ENCODE measurements at regions not wholly inside any gene's neighbourhood (a gene's known extent, or its start where the extent isn't known, plus 50 kb on each side); places are given as distances from the start of the nearest gene placed in this dataset.

DNA sequence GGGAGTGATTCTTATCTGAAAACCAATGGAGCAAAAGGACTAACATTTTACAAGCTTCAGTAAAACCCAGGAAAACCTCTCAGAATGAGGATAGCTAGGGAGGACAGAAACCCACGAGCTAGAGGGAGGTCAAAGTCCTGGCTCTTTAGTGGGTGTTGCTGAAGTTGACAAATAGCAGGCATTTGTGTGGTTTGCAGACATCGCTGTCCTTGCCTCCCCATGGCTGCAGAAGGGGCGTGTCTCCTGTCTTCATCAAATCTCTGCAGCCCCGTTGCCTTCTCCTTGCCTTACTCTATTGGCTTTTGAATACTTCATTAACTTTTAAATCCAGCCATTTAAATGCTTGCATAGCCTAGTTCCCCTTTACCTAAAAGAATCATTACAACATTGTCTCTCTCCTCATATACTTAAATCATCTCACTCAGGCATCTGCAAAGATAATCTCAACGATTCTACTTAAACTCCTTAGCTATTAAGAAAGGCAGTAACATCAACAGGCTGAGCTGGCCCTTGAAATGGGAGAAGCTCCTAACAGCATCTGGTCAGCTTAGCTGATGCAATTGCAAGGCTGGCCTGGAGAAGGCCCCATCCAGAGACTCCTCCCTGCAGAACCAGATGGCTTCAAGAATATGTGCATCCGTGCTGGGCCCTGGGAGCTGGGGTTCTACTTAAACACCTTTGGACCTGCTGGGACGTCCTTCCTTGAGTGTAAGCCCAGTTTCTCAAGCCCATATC is 152.8 kb upstream of the TAS2R1 start:
- H3K4me1 ChIP-seq (ENCODE audit: control insufficient read depth, insufficient read depth, low read length), result no peaks in the 10 kb centered on the region
- DNase-seq (ENCODE audit: low read depth, low spot score), result no peak
- WGBS (ENCODE audit: insufficient coverage, insufficient read length), result 100% methylated on average over 1 of the region's 7 CpGs
- no peaks in the 10 kb centered on the region for H3K9me3 ChIP-seq (ENCODE audit: control insufficient read depth, insufficient read depth, low read length)
- H3K4me3 ChIP-seq (ENCODE audit: low read length), result no peak overlapping the region
- no peaks in the 10 kb centered on the region for H3K27me3 ChIP-seq (ENCODE audit: control insufficient read depth, insufficient read depth, low read length)
- no peak overlapping the region for H3K27ac ChIP-seq (ENCODE audit: low read length)
- H3K36me3 ChIP-seq (ENCODE audit: control insufficient read depth, insufficient read depth, low read length), result no peaks in the 10 kb centered on the region

DNA sequence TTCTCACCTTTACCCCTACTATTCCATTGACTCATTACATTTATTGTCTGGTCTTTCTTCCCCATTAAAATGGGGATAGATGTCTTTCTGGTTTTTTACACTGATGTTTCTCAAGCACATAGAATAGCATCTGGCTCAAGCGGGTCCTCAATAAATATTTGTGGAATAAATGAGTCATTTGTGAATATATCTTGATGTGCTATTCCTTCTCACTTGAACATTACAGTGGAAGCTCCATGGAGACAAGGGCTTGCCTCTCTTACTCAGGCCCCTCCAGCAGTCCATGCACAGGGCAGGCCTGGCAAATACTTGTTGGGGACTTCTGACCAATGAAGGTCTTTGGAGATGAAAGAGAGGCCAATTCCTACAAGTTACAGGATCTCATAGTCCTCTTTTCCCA is 151.7 kb upstream of the TAS2R1 start:
- Histone ChIP-seq H3K9me3 (ENCODE audit: control insufficient read depth, insufficient read depth, low read length) (no peaks in the 10 kb centered on the region), H3K36me3 (ENCODE audit: control insufficient read depth, insufficient read depth, low read length) (no peaks in the 10 kb centered on the region), H3K27ac (ENCODE audit: low read length) (no peak overlapping the region), H3K4me1 (ENCODE audit: control insufficient read depth, insufficient read depth, low read length) (no peaks in the 10 kb centered on the region), H3K4me3 (ENCODE audit: low read length) (no peak overlapping the region), H3K27me3 (ENCODE audit: control insufficient read depth, insufficient read depth, low read length) (no peaks in the 10 kb centered on the region)
- DNase-seq (ENCODE audit: low read depth, low spot score), result no peak
- WGBS (ENCODE audit: insufficient coverage, insufficient read length), result no CpG with 5 or more reads among the region's 1 CpG

DNA sequence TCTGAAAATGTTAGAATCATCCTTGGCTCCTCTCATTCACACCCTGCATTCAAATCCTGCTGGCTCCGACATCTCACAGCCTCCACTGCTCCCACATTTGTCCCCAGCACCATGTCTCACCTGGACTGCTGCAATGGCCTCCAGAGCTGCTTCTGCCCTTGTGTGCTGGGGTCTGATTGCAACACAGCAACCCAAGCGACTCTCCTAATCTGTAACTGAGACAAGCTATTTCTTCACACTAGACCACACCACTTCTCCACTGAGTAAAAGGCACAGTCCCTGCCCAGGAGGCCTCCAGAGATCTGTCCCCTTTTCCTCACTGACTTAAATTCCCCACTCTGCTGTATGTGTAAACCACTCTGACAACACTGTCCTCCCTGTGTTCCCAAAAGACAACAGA is 151.1 kb upstream of the TAS2R1 start:
- H3K27ac ChIP-seq (ENCODE audit: low read length), result no peak overlapping the region

DNA sequence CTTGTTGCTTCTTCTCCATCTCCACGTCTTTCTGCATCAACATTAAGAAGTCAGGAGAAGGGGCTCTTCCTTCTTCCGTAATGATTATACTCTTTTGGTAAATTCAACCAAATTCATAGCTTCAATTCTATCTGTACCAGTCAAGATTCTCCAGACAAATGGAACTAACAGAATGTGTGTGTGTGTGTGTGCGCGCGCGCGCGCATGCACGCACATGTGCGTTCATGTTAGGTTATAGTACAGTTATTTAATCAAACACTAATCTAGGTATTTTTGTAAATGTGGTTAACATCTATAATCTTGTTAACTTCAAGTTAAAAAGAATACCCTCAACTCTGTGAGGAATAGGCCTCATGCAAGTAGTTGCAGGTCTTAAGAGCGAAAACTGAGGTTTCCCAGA is 150.3 kb upstream of the TAS2R1 start:
- WGBS (ENCODE audit: insufficient coverage, insufficient read length), result no CpG with 5 or more reads among the region's 11 CpGs
- Histone ChIP-seq H3K27me3 (ENCODE audit: control insufficient read depth, insufficient read depth, low read length) (no peaks in the 10 kb centered on the region), H3K4me3 (ENCODE audit: low read length) (no peak overlapping the region), H3K36me3 (ENCODE audit: control insufficient read depth, insufficient read depth, low read length) (no peaks in the 10 kb centered on the region), H3K9me3 (ENCODE audit: control insufficient read depth, insufficient read depth, low read length) (no peaks in the 10 kb centered on the region), H3K27ac (ENCODE audit: low read length) (no peak overlapping the region), H3K4me1 (ENCODE audit: control insufficient read depth, insufficient read depth, low read length) (no peaks in the 10 kb centered on the region)
- DNase-seq (ENCODE audit: low read depth, low spot score), result no peak

More for the DNA sequence above, 151.1 kb upstream of the TAS2R1 start:
- no peaks in the 10 kb centered on the region for H3K9me3 ChIP-seq (ENCODE audit: control insufficient read depth, insufficient read depth, low read length)
- H3K4me3 ChIP-seq (ENCODE audit: low read length), result no peak overlapping the region
- no peaks in the 10 kb centered on the region for H3K4me1 ChIP-seq (ENCODE audit: control insufficient read depth, insufficient read depth, low read length)
- H3K36me3 ChIP-seq (ENCODE audit: control insufficient read depth, insufficient read depth, low read length), result no peaks in the 10 kb centered on the region
- no CpG with 5 or more reads among the region's 2 CpGs for WGBS (ENCODE audit: insufficient coverage, insufficient read length)
- H3K27me3 ChIP-seq (ENCODE audit: control insufficient read depth, insufficient read depth, low read length), result no peaks in the 10 kb centered on the region
- no peak for DNase-seq (ENCODE audit: low read depth, low spot score)

DNA sequence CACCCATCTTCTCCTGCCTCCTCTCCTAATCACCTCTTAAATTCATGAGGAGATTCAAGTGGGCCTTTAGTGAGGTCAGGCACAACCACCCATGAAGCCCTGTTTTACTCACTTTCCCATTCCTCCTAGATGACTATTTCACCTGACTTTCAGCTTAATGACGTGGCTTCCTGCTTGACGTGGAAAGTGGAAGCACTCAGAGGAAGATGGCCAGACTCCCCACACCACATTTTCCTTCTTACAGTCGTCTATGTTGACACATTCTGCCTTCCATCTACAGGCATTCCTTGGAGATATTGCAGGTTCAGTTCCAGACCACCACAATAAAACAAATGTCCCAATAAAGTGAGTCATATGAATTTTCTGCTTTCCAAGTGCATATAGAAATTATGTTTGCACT is 146.4 kb upstream of the TAS2R1 start:
- DNase-seq (ENCODE audit: low read depth, low spot score), result no peak
- Histone ChIP-seq H3K9me3 (ENCODE audit: control insufficient read depth, insufficient read depth, low read length) (no peaks in the 10 kb centered on the region), H3K36me3 (ENCODE audit: control insufficient read depth, insufficient read depth, low read length) (no peaks in the 10 kb centered on the region), H3K4me1 (ENCODE audit: control insufficient read depth, insufficient read depth, low read length) (no peaks in the 10 kb centered on the region), H3K27ac (ENCODE audit: low read length) (no peak overlapping the region), H3K4me3 (ENCODE audit: low read length) (no peak overlapping the region), H3K27me3 (ENCODE audit: control insufficient read depth, insufficient read depth, low read length) (no peaks in the 10 kb centered on the region)
- no CpG with 5 or more reads among the region's 3 CpGs for WGBS (ENCODE audit: insufficient coverage, insufficient read length)

DNA sequence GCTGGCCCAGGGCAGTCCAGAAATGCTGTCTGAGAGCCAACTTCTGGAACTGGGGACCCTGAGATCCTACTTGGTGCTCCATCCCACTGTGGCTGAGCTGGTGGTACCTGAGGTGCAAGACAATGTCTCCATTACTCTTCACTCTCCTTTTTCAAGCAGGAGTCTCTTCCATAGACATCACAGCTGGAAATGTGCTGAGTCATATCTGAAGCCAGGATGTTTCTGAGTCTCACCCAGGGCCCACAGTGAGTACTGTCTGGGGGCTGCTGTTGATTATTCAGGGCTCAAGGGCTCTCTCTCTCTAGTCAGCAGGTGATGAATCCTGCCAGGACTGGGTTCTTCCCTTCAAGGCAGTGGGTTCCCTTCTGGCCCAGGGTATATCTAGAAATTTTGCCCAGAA is 145.2 kb upstream of the TAS2R1 start:
- no peaks in the 10 kb centered on the region for H3K27me3 ChIP-seq (ENCODE audit: control insufficient read depth, insufficient read depth, low read length)
- H3K9me3 ChIP-seq (ENCODE audit: control insufficient read depth, insufficient read depth, low read length), result no peaks in the 10 kb centered on the region
- no peaks in the 10 kb centered on the region for H3K36me3 ChIP-seq (ENCODE audit: control insufficient read depth, insufficient read depth, low read length)
- DNase-seq (ENCODE audit: low read depth, low spot score), result no peak
- H3K27ac ChIP-seq (ENCODE audit: low read length), result no peak overlapping the region
- H3K4me3 ChIP-seq (ENCODE audit: low read length), result no peak overlapping the region
- H3K4me1 ChIP-seq (ENCODE audit: control insufficient read depth, insufficient read depth, low read length), result no peaks in the 10 kb centered on the region

DNA sequence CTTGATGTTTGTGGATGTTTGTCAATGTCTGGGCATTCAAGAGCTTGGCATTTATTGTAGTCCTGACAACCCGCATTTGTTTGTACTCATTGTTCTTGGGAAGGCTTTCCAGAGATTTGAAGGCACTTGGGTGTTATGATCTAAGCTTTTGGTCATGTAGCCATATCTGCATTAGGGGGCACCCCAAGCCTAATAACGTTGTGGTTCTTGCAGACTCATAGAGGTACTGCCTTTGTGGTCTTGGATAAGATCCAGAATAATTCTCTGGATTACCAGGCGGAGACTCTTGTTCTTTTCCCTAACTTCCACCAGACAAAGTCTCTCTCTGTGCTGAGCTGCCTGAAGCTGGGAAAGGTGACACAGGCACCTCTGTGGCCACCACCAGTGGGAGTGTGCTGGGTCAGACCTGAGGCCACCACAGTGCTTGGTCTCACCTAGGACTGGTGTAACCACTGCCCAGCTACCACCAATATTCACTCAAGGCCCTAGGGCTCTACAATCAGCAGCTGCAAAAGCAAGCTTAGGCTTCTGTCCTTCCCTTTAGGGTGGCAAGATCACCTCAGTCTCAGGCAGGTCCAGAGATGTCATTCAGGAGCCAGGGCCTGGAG is 144.4 kb upstream of the TAS2R1 start:
- Histone ChIP-seq H3K27ac (ENCODE audit: low read length) (no peak overlapping the region), H3K27me3 (ENCODE audit: control insufficient read depth, insufficient read depth, low read length) (no peaks in the 10 kb centered on the region), H3K36me3 (ENCODE audit: control insufficient read depth, insufficient read depth, low read length) (no peaks in the 10 kb centered on the region), H3K4me3 (ENCODE audit: low read length) (no peak overlapping the region), H3K9me3 (ENCODE audit: control insufficient read depth, insufficient read depth, low read length) (no peaks in the 10 kb centered on the region), H3K4me1 (ENCODE audit: control insufficient read depth, insufficient read depth, low read length) (no peaks in the 10 kb centered on the region)
- WGBS (ENCODE audit: insufficient coverage, insufficient read length), result no CpG with 5 or more reads among the region's 3 CpGs
- DNase-seq (ENCODE audit: low read depth, low spot score), result no peak

DNA sequence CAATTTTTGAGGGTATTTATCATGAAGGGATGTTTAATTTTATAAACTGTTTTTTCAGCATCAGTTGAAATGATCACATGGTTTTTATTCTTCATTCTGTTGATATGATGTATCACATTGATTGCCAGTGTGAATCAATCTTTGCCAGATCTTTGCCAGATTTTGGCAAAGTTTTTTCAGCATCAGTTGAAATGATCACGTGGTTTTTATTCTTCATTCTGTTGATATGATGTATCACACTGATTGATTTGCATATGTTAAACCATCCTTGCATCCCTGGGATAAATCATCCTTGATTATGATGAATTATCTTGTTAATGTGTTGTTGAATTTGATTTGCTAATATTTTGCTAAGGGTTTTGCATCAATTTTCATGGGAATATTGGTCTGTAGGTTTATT is 140.9 kb upstream of the TAS2R1 start:
- no peak for DNase-seq (ENCODE audit: low read depth, low spot score)
- no CpG with 5 or more reads among the region's 1 CpG for WGBS (ENCODE audit: insufficient coverage, insufficient read length)
- no peak overlapping the region for H3K27ac ChIP-seq (ENCODE audit: low read length)
- H3K4me1 ChIP-seq (ENCODE audit: control insufficient read depth, insufficient read depth, low read length), result no peaks in the 10 kb centered on the region
- H3K4me3 ChIP-seq (ENCODE audit: low read length), result no peak overlapping the region
- no peaks in the 10 kb centered on the region for H3K36me3 ChIP-seq (ENCODE audit: control insufficient read depth, insufficient read depth, low read length)
- no peaks in the 10 kb centered on the region for H3K9me3 ChIP-seq (ENCODE audit: control insufficient read depth, insufficient read depth, low read length)
- H3K27me3 ChIP-seq (ENCODE audit: control insufficient read depth, insufficient read depth, low read length), result no peaks in the 10 kb centered on the region

DNA sequence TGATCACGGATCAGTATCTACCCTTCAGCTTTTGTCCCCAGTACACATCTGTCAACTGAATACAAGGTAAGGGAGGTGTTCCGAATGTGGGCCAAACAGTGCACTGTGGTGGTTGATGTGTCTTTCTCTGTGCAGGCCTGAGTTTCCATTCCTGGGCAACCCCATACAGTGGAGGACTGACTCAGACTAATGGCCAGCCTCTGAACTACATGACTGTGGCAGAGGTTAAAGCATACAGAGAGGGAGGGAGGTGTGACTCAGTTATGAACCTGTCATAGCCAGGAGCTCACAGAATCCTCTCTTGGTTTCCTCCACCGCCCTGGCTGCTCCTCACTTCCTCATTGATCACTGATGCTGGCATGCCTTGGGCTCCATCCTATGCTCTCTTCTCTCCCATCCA is 136.4 kb upstream of the TAS2R1 start:
- no CpG with 5 or more reads among the region's 3 CpGs for WGBS (ENCODE audit: insufficient coverage, insufficient read length)
- Histone ChIP-seq H3K27ac (ENCODE audit: low read length) (no peak overlapping the region), H3K4me1 (ENCODE audit: control insufficient read depth, insufficient read depth, low read length) (no peaks in the 10 kb centered on the region), H3K9me3 (ENCODE audit: control insufficient read depth, insufficient read depth, low read length) (no peaks in the 10 kb centered on the region), H3K27me3 (ENCODE audit: control insufficient read depth, insufficient read depth, low read length) (no peaks in the 10 kb centered on the region), H3K36me3 (ENCODE audit: control insufficient read depth, insufficient read depth, low read length) (no peaks in the 10 kb centered on the region), H3K4me3 (ENCODE audit: low read length) (no peak overlapping the region)
- DNase-seq (ENCODE audit: low read depth, low spot score), result no peak

DNA sequence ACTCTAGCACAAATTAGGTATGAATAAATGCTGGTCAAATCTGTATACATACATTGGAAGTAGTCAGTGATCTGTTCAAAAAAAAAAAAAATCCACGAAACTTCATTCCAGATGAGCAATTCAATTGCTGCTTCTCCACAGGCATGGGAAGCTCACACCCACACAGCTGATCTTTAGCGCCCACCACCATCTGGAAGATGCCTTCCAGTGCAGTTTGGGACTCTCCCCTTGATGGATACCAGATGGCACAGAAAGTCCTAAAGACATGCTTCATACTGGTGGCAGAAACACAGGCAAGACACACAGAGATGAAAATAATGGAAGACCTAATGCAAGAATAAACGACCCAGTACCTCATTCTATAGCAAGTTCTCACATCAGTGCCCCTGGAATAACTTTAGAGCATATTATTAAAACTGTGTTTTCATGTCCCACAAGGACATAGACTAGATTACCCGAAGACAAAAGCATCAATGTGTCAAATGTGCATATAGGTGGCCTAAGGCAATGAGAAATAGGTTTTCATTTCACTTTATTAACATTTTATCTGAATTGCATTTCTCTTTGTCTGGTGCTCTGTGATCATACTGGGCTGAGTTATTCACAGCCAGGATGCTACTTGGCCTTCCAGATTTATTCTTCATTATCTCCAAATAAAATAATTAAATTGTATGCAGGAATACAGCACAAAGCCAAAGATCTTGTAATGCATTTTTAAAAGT is 135.4 kb upstream of the TAS2R1 start:
- H3K27ac ChIP-seq (ENCODE audit: low read length), result no peak overlapping the region
- H3K27me3 ChIP-seq (ENCODE audit: control insufficient read depth, insufficient read depth, low read length), result no peaks in the 10 kb centered on the region
- no peak overlapping the region for H3K4me3 ChIP-seq (ENCODE audit: low read length)
- no CpG with 5 or more reads among the region's 4 CpGs for WGBS (ENCODE audit: insufficient coverage, insufficient read length)
- no peaks in the 10 kb centered on the region for H3K9me3 ChIP-seq (ENCODE audit: control insufficient read depth, insufficient read depth, low read length)
- no peak for DNase-seq (ENCODE audit: low read depth, low spot score)
- H3K4me1 ChIP-seq (ENCODE audit: control insufficient read depth, insufficient read depth, low read length), result no peaks in the 10 kb centered on the region
- no peaks in the 10 kb centered on the region for H3K36me3 ChIP-seq (ENCODE audit: control insufficient read depth, insufficient read depth, low read length)

All from iPS DF 6.9 (cell line).